Hepatocyte (in vitro differentiated cells): ENCODE measurements at regions not wholly inside any gene's neighbourhood (a gene's known extent, or its start where the extent isn't known, plus 50 kb on each side); places are given as distances from the start of the nearest gene placed in this dataset.

Experiments used
- EZH2 ChIP-seq: fragments of 200-600 bp; sonication (generic); IDR thresholded peaks from 2 replicates; pipeline ENCODE4 v1.6.1; 2016; ENCODE audit warnings: antibody characterized with exemption, mild to moderate bottlenecking, borderline replicate concordance
- EZH2phosphoT487 ChIP-seq: fragments of 200-600 bp; sonication (generic); IDR thresholded peaks from one replicate; pipeline ENCODE4 v1.6.1; 2018; ENCODE audit warnings: antibody characterized with exemption, mild to moderate bottlenecking, low read depth, moderate library complexity; ENCODE audit not compliant: unreplicated experiment, severe bottlenecking
- TF ChIP-seq, protein P1 (sequence below): fragments of 200-600 bp; sonication (generic); IDR thresholded peaks from 2 replicates; pipeline ENCODE4 v1.5.1; 2016; ENCODE audit warnings: antibody characterized with exemption, mild to moderate bottlenecking; ENCODE audit not compliant: poor library complexity

DNA sequence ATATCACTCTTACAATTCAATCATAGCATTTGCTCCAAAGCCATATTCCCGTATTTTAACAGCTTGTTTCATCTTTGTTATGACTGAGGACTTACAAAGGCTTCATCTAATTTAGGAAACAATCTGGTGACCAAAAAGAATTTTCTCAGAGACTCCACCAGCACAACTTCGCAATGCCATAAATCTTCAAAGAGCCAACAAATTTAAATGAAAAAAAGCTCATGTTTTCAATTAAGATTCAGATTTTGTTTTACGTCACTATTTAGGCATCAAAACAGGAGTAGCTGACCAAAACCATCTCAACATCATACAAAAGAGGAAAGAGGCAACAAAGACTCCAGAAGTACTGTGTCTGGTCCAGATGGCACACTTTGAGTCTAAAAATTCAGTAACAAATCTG lies 373.3 kb downstream of the TTLL7 start:
- TF ChIP-seq, protein P1, sequence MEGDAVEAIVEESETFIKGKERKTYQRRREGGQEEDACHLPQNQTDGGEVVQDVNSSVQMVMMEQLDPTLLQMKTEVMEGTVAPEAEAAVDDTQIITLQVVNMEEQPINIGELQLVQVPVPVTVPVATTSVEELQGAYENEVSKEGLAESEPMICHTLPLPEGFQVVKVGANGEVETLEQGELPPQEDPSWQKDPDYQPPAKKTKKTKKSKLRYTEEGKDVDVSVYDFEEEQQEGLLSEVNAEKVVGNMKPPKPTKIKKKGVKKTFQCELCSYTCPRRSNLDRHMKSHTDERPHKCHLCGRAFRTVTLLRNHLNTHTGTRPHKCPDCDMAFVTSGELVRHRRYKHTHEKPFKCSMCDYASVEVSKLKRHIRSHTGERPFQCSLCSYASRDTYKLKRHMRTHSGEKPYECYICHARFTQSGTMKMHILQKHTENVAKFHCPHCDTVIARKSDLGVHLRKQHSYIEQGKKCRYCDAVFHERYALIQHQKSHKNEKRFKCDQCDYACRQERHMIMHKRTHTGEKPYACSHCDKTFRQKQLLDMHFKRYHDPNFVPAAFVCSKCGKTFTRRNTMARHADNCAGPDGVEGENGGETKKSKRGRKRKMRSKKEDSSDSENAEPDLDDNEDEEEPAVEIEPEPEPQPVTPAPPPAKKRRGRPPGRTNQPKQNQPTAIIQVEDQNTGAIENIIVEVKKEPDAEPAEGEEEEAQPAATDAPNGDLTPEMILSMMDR = no peak
- no peak for TF ChIP-seq EZH2
- no peak for TF ChIP-seq EZH2phosphoT487
